Spleen (tissue), 11 donors: ENCODE measurements at regions not wholly inside any gene's neighbourhood (a gene's known extent, or its start where the extent isn't known, plus 50 kb on each side); places are given as distances from the start of the nearest gene placed in this dataset.

Experiments
- DNase-seq: peaks from one replicate; pipeline ENCODE4 v3.0.0-alpha.2; 2020
- H3K27ac ChIP-seq, 8 donors: fragments of 200-600 bp; sonication (generic) in 7 of 8; 1 replicate in 4 of 8; 2 replicates in 4 of 8; pipeline versions ENCODE4 v1.5.0 to v1.8.0; 2016 to 2021; ENCODE audit warnings: inconsistent platforms in 4 of 8, mild to moderate bottlenecking in 4 of 8, moderate library complexity in 1 of 8
- H3K27me3 ChIP-seq, 7 donors: fragments of 200-600 bp; sonication (generic) in 6 of 7; replicated peaks in 1 of 7; 1 replicate in 4 of 7; 2 replicates in 3 of 7; pipeline versions ENCODE4 v1.5.0 to v1.8.0; 2016 to 2021; ENCODE audit warnings: inconsistent platforms in 3 of 7, mild to moderate bottlenecking in 1 of 7
- H3K36me3 ChIP-seq, 6 donors: fragments of 200-600 bp; sonication (generic) in 5 of 6; 1 replicate in 4 of 6; 2 replicates in 2 of 6; pipeline versions ENCODE4 v1.5.0 to v1.8.0; 2016 to 2021; ENCODE audit warnings: inconsistent platforms in 2 of 6
- H3K4me1 ChIP-seq, 6 donors: fragments of 200-600 bp; sonication (generic) in 5 of 6; 1 replicate in 3 of 6; 2 replicates in 3 of 6; pipeline versions ENCODE4 v1.5.0 to v1.8.0; 2016 to 2021; ENCODE audit warnings: inconsistent platforms in 3 of 6
- H3K4me3 ChIP-seq, 8 donors: fragments of 200-600 bp; sonication (generic) in 7 of 8; 1 replicate in 4 of 8; 2 replicates in 4 of 8; pipeline versions ENCODE4 v1.5.0 to v1.8.0; 2016 to 2021; ENCODE audit warnings: inconsistent platforms in 4 of 8, mild to moderate bottlenecking in 4 of 8, moderate library complexity in 2 of 8
- H3K9me3 ChIP-seq, 8 donors: fragments of 200-600 bp; sonication (generic) in 7 of 8; 1 replicate in 4 of 8; 2 replicates in 4 of 8; pipeline versions ENCODE4 v1.5.0 to v1.8.0; 2016 to 2021; ENCODE audit warnings: inconsistent platforms in 4 of 8
- CTCF ChIP-seq, 11 experiments: fragments of 200-600 bp in 7 of 11; fragments of 450-650 bp in 4 of 11; sonication (generic) in 4 of 11; IDR thresholded peaks in 8 of 11; conservative IDR thresholded peaks in 3 of 11; 1 replicate in 7 of 11; 2 replicates in 4 of 11; pipeline versions ENCODE4 v1.4.0 to v1.8.0; 2016 to 2021; ENCODE audit warnings: antibody characterized with exemption in 11 of 11, inconsistent platforms in 4 of 11, mild to moderate bottlenecking in 1 of 11
- POLR2A ChIP-seq, 3 donors: fragments of 450-650 bp; IDR thresholded peaks; one replicate each; pipeline ENCODE4 v1.5.1; 2017; ENCODE audit warnings: antibody characterized with exemption in 3 of 3, mild to moderate bottlenecking in 1 of 3
- POLR2AphosphoS5 ChIP-seq, 3 donors: sonication (generic); formaldehyde crosslinking; IDR thresholded peaks; one replicate each; pipeline ENCODE4 v1.5.1; 2017; ENCODE audit warnings: antibody characterized with exemption in 3 of 3
- WGBS, 5 donors: extraction: QIAGEN DNeasy Blood & Tissue Kit in 3 of 5; methylation state at CpG; one replicate each; pipeline versions ENCODE4 v1.1.5 to v1.1.7; 2013 to 2018; 5-methylcytosine and 5-hydroxymethylcytosine counted together
- intact Hi-C: fragments of 100-400 bp; cut with DNase I; formaldehyde crosslinking; loops from one replicate; pipeline ENCODE4 v1.15.0; 2023; ENCODE audit warnings: low total_unique reads
- donor health status: healthy with polysubstance abuse.
- donor health status: DM: no; HTN: no; CAD: no; lungs with moderate emphysema.
- donor health status: DM: no; HTN: no; CAD: no.
- donor health status: Bipolar disorder and iron deficiency.
- donor health status: healthy.
- donor health status: DM: no; HTN: no; CAD: no.
- donor health status: DM: yes; HTN: yes; CAD: no.

GRCh38 chr3:45297331-45297730 is 71.2 kb upstream of the TMEM158 start:
- Histone ChIP-seq H3K9me3 (peaks cover 0 to 19% (median 15%) of the 10 kb centered on the region in 8 donors), H3K4me3 (no peak overlapping the region), H3K27me3 (peaks cover 0 to 42% (median 0%) of the 10 kb centered on the region in 7 donors), H3K27ac (no peak overlapping the region), H3K36me3 (no peaks in the 10 kb centered on the region), H3K4me1 (no peaks in the 10 kb centered on the region)
- TF ChIP-seq POLR2A (IDR thresholded peaks at IDR 0.05), result no peak
- 70 to 88% (median 80%) methylated on average over 3 of the region's 3 CpGs for WGBS, 5 donors
- DNase-seq, result no peak
- intact Hi-C loops, result no loop called here

- Histone ChIP-seq H3K4me3 (no peak overlapping the region), H3K27ac (no peak overlapping the region), H3K36me3 (no peaks in the 10 kb centered on the region), H3K9me3 (peaks cover 0 to 29% (median 24%) of the 10 kb centered on the region in 8 donors), H3K27me3 (peaks cover 0 to 31% (median 0%) of the 10 kb centered on the region in 7 donors), H3K4me1 (no peaks in the 10 kb centered on the region)
- DNase-seq, result no peak
- intact Hi-C loops, result no loop called here
- TF ChIP-seq POLR2AphosphoS5 (IDR thresholded peaks at IDR 0.05) (no peak), CTCF (IDR thresholded peaks at IDR 0.05 in 8 of 11, conservative IDR thresholded peaks at IDR 0.05 in 3 of 11) (no peak), POLR2A (IDR thresholded peaks at IDR 0.05) (no peak)
- 93 to 100% (median 96%) methylated on average over 1 of the region's 1 CpG for WGBS, 5 donors
Observed at GRCh38 chr3:45302470-45302869, 76.4 kb upstream of the TMEM158 start.

GRCh38 chr3:45306406-45307008 is 80.4 kb upstream of the TMEM158 start:
- H3K27ac ChIP-seq, result no peak overlapping the region
- no peak for TF ChIP-seq POLR2AphosphoS5 (IDR thresholded peaks at IDR 0.05)
- TF ChIP-seq CTCF (IDR thresholded peaks at IDR 0.05 in 8 of 11, conservative IDR thresholded peaks at IDR 0.05 in 3 of 11), result no peak
- TF ChIP-seq POLR2A (IDR thresholded peaks at IDR 0.05), result no peak
- peaks cover 0 to 18% (median 17%) of the 10 kb centered on the region in 8 donors for H3K9me3 ChIP-seq
- intact Hi-C loops, result no loop called here
- H3K27me3 ChIP-seq, result peaks cover 0 to 11% (median 0%) of the 10 kb centered on the region in 7 donors
- H3K4me3 ChIP-seq, result no peak overlapping the region
- no peak for DNase-seq
- H3K36me3 ChIP-seq, result no peaks in the 10 kb centered on the region
- H3K4me1 ChIP-seq, result no peaks in the 10 kb centered on the region
- WGBS, 5 donors, result 90 to 97% (median 93%) methylated on average over 22 to 37 of the region's 37 CpGs

- 87 to 95% (median 92%) methylated on average over 3 of the region's 3 CpGs for WGBS, 5 donors
- TF ChIP-seq CTCF (IDR thresholded peaks at IDR 0.05 in 8 of 11, conservative IDR thresholded peaks at IDR 0.05 in 3 of 11) (no peak), POLR2A (IDR thresholded peaks at IDR 0.05) (no peak), POLR2AphosphoS5 (IDR thresholded peaks at IDR 0.05) (no peak)
Observed at GRCh38 chr3:45309876-45310275, 78.5 kb upstream of the LARS2 start.

More at GRCh38 chr3:45309876-45310275, 78.5 kb upstream of the LARS2 start:
- H3K27me3 ChIP-seq, result peaks cover 0 to 30% (median 5%) of the 10 kb centered on the region in 7 donors
- no peaks in the 10 kb centered on the region for H3K36me3 ChIP-seq
- no peak overlapping the region for H3K27ac ChIP-seq
- no peak for DNase-seq
- H3K4me3 ChIP-seq, result no peak overlapping the region
- no peaks in the 10 kb centered on the region for H3K4me1 ChIP-seq
- intact Hi-C loops, result no loop called here
- H3K9me3 ChIP-seq, result no peaks in the 10 kb centered on the region
